GM19035 (cell line): ENCODE measurements at regions not wholly inside any gene's neighbourhood (a gene's known extent, or its start where the extent isn't known, plus 50 kb on each side); places are given as distances from the start of the nearest gene placed in this dataset.

Experiments used
- ATAC-seq: cut with Tn5 transposase; IDR thresholded peaks from one replicate; pipeline ENCODE4 v1.9.1; 2021; ENCODE audit not compliant: unreplicated experiment

- no peak for ATAC-seq
Observed at GRCh38 chr18:52001106-52001505, 338.9 kb upstream of the DCC start.

GRCh38 chr18:52002600-52002999, 337.4 kb upstream of the DCC start:
- no peak for ATAC-seq

GRCh38 chr18:52007105-52007504, 332.9 kb upstream of the DCC start:
- no peak for ATAC-seq

GRCh38 chr18:52008330-52008729, 331.7 kb upstream of the DCC start:
- no peak for ATAC-seq

GRCh38 chr18:52008736-52009135, 331.3 kb upstream of the DCC start:
- no peak for ATAC-seq

GRCh38 chr18:52009958-52010357, 330.0 kb upstream of the DCC start:
- ATAC-seq = no peak

GRCh38 chr18:52045946-52046675, 293.9 kb upstream of the DCC start:
- ATAC-seq = no peak

- no peak for ATAC-seq
Observed at GRCh38 chr18:52046842-52047241, 293.2 kb upstream of the DCC start.

GRCh38 chr18:52054324-52054723, 285.7 kb upstream of the DCC start:
- no peak for ATAC-seq

- no peak for ATAC-seq
Observed at GRCh38 chr18:52060607-52061304, 279.2 kb upstream of the DCC start.

GRCh38 chr18:52063923-52064322, 276.1 kb upstream of the DCC start:
- no peak for ATAC-seq

- ATAC-seq = no peak
Observed at GRCh38 chr18:52069201-52069600, 270.8 kb upstream of the DCC start.

- no peak for ATAC-seq
Observed at GRCh38 chr18:52070291-52070756, 269.7 kb upstream of the DCC start.

GRCh38 chr18:52077251-52077983, 262.6 kb upstream of the DCC start:
- no peak for ATAC-seq

- no peak for ATAC-seq
Observed at GRCh38 chr18:52082246-52082645, 257.8 kb upstream of the DCC start.

- ATAC-seq = no peak
Observed at GRCh38 chr18:52087140-52087539, 252.9 kb upstream of the DCC start.

GRCh38 chr18:52090005-52090404, 250.0 kb upstream of the DCC start:
- no peak for ATAC-seq

GRCh38 chr18:52093171-52093570, 246.8 kb upstream of the DCC start:
- no peak for ATAC-seq

GRCh38 chr18:52118684-52119083, 221.3 kb upstream of the DCC start:
- no peak for ATAC-seq

- ATAC-seq = no peak
Observed at GRCh38 chr18:52130624-52131301, 209.2 kb upstream of the DCC start.

- no peak for ATAC-seq
Observed at GRCh38 chr18:52131845-52132244, 208.2 kb upstream of the DCC start.
